ENCODE measurements at regions not wholly inside any gene's neighbourhood (a gene's known extent, or its start where the extent isn't known, plus 50 kb on each side); places are given as distances from the start of the nearest gene placed in this dataset.

- Histone ChIP-seq H2AFZ (ENCODE audit: insufficient read depth, low read depth, low read length, poor library complexity, severe bottlenecking) (no peak overlapping the region), H3K27me3 (ENCODE audit: control insufficient read depth in 2 of 2, insufficient read depth in 2 of 2, low read length in 2 of 2) (no peaks in the 10 kb centered on the region), H3K36me3 (replicated peaks in 1 of 2; ENCODE audit: control insufficient read depth in 1 of 2, insufficient read depth in 2 of 2, low read length in 2 of 2) (no peaks in the 10 kb centered on the region), H3K9me3 (replicated peaks in 1 of 2; ENCODE audit: control insufficient read depth in 1 of 2, insufficient read depth in 1 of 2, low read length in 2 of 2) (no peaks in the 10 kb centered on the region), H3K4me1 (ENCODE audit: control insufficient read depth in 1 of 2, insufficient read depth in 2 of 2, low read length in 2 of 2) (no peaks in the 10 kb centered on the region), H4K20me1 (ENCODE audit: insufficient read depth, low read length) (no peaks in the 10 kb centered on the region), H3K79me2 (ENCODE audit: insufficient read depth, low read length) (no peaks in the 10 kb centered on the region), H3K4me3 (replicated peaks in 1 of 3; ENCODE audit: low read depth in 2 of 3, low read length in 3 of 3) (no peak overlapping the region), H3K9ac (ENCODE audit: insufficient read depth, low read length, poor library complexity, severe bottlenecking) (no peak overlapping the region), H3K4me2 (replicated peaks; ENCODE audit: extremely low read depth, low read length, poor library complexity, severe bottlenecking) (no peak overlapping the region), H3K27ac (ENCODE audit: low read depth in 1 of 2, low read length in 2 of 2) (no peak overlapping the region)
- TF ChIP-seq, protein P1, sequence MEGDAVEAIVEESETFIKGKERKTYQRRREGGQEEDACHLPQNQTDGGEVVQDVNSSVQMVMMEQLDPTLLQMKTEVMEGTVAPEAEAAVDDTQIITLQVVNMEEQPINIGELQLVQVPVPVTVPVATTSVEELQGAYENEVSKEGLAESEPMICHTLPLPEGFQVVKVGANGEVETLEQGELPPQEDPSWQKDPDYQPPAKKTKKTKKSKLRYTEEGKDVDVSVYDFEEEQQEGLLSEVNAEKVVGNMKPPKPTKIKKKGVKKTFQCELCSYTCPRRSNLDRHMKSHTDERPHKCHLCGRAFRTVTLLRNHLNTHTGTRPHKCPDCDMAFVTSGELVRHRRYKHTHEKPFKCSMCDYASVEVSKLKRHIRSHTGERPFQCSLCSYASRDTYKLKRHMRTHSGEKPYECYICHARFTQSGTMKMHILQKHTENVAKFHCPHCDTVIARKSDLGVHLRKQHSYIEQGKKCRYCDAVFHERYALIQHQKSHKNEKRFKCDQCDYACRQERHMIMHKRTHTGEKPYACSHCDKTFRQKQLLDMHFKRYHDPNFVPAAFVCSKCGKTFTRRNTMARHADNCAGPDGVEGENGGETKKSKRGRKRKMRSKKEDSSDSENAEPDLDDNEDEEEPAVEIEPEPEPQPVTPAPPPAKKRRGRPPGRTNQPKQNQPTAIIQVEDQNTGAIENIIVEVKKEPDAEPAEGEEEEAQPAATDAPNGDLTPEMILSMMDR (IDR thresholded peaks at IDR 0.05): no peak
- Mint-ChIP-seq H3K36me3 (no peaks in the 10 kb centered on the region), H3K27me3 (ENCODE audit: low read depth in 3 of 3) (peaks cover 0 to 2% (median 0%) of the 10 kb centered on the region in 3 donors), H3K27ac (no peak overlapping the region), H3K4me1 (no peaks in the 10 kb centered on the region), H3K4me3 (no peak overlapping the region), H3K9me3 (no peaks in the 10 kb centered on the region)
- WGBS (ENCODE audit: insufficient coverage): no CpG with 5 or more reads among the region's 2 CpGs
- intact Hi-C loops (cut with micrococcal nuclease): no loop called here
- no peak for DNase-seq
These were observed 57.5 kb upstream of the RBMY1B start for GRCh38 chrY:21453644-21454043.

GRCh38 chrY:21454133-21454532 is 57.0 kb upstream of the RBMY1B start:
- Mint-ChIP-seq H3K27ac (no peak overlapping the region), H3K27me3 (ENCODE audit: low read depth in 3 of 3) (peaks cover 0 to 2% (median 0%) of the 10 kb centered on the region in 3 donors), H3K4me1 (no peaks in the 10 kb centered on the region), H3K36me3 (no peaks in the 10 kb centered on the region), H3K9me3 (no peaks in the 10 kb centered on the region), H3K4me3 (no peak overlapping the region)
- H3K9me3 ChIP-seq (replicated peaks in 1 of 2; ENCODE audit: control insufficient read depth in 1 of 2, insufficient read depth in 1 of 2, low read length in 2 of 2): no peaks in the 10 kb centered on the region
- TF ChIP-seq, protein P1 (IDR thresholded peaks at IDR 0.05): no peak
- no peaks in the 10 kb centered on the region for H3K79me2 ChIP-seq (ENCODE audit: insufficient read depth, low read length)
- H4K20me1 ChIP-seq (ENCODE audit: insufficient read depth, low read length): no peaks in the 10 kb centered on the region
- H3K27ac ChIP-seq (ENCODE audit: low read depth in 1 of 2, low read length in 2 of 2): no peak overlapping the region
- H3K4me3 ChIP-seq (replicated peaks in 1 of 3; ENCODE audit: low read depth in 2 of 3, low read length in 3 of 3): no peak overlapping the region
- H3K4me2 ChIP-seq (replicated peaks; ENCODE audit: extremely low read depth, low read length, poor library complexity, severe bottlenecking): no peak overlapping the region
- no peaks in the 10 kb centered on the region for H3K27me3 ChIP-seq (ENCODE audit: control insufficient read depth in 2 of 2, insufficient read depth in 2 of 2, low read length in 2 of 2)
- no peak overlapping the region for H2AFZ ChIP-seq (ENCODE audit: insufficient read depth, low read depth, low read length, poor library complexity, severe bottlenecking)
- H3K4me1 ChIP-seq (ENCODE audit: control insufficient read depth in 1 of 2, insufficient read depth in 2 of 2, low read length in 2 of 2): no peaks in the 10 kb centered on the region
- DNase-seq: no peak
- no CpG with 5 or more reads among the region's 1 CpG for WGBS (ENCODE audit: insufficient coverage)
- H3K36me3 ChIP-seq (replicated peaks in 1 of 2; ENCODE audit: control insufficient read depth in 1 of 2, insufficient read depth in 2 of 2, low read length in 2 of 2): no peaks in the 10 kb centered on the region
- H3K9ac ChIP-seq (ENCODE audit: insufficient read depth, low read length, poor library complexity, severe bottlenecking): no peak overlapping the region
- intact Hi-C loops (cut with micrococcal nuclease): no loop called here
